ENCODE measurements at regions not wholly inside any gene's neighbourhood (a gene's known extent, or its start where the extent isn't known, plus 50 kb on each side); places are given as distances from the start of the nearest gene placed in this dataset.

- TF ChIP-seq POLR2A (IDR thresholded peaks at IDR 0.05) (no peak), CTCF (IDR thresholded peaks at IDR 0.05) (no peak), POLR2AphosphoS5 (IDR thresholded peaks at IDR 0.05) (no peak)
- Histone ChIP-seq H3K27ac (no peak overlapping the region), H3K9me3 (no peaks in the 10 kb centered on the region), H3K36me3 (no peaks in the 10 kb centered on the region), H3K27me3 (no peaks in the 10 kb centered on the region), H3K4me1 (no peaks in the 10 kb centered on the region), H3K4me3 (no peak overlapping the region)
- no peak for DNase-seq (ENCODE audit: low spot score in 2 of 2)
- intact Hi-C loops (cut with DNase I; ENCODE audit: low total_unique reads) = no loop called here
These were observed 851.0 kb downstream of the DIPK2A start for GRCh38 chr3:144822671-144823070.

GRCh38 chr3:144831955-144832716 lies 860.5 kb downstream of the DIPK2A start:
- Histone ChIP-seq H3K27me3 (no peaks in the 10 kb centered on the region), H3K4me1 (no peaks in the 10 kb centered on the region), H3K9me3 (peaks cover 5 to 22% of the 10 kb centered on the region in 2 donors), H3K4me3 (no peak overlapping the region), H3K27ac (no peak overlapping the region), H3K36me3 (no peaks in the 10 kb centered on the region)
- DNase-seq (ENCODE audit: low spot score in 2 of 2) = no peak
- TF ChIP-seq POLR2AphosphoS5 (IDR thresholded peaks at IDR 0.05) (no peak), POLR2A (IDR thresholded peaks at IDR 0.05) (no peak), CTCF (IDR thresholded peaks at IDR 0.05) (no peak)
- intact Hi-C loops (cut with DNase I; ENCODE audit: low total_unique reads) = no loop called here

GRCh38 chr3:144839991-144840390 lies 868.4 kb downstream of the DIPK2A start:
- Histone ChIP-seq H3K27ac (no peak overlapping the region), H3K4me1 (no peaks in the 10 kb centered on the region), H3K9me3 (peaks cover 6 to 26% of the 10 kb centered on the region in 2 donors), H3K4me3 (no peak overlapping the region), H3K27me3 (no peaks in the 10 kb centered on the region), H3K36me3 (no peaks in the 10 kb centered on the region)
- no peak for DNase-seq (ENCODE audit: low spot score in 2 of 2)
- TF ChIP-seq CTCF (IDR thresholded peaks at IDR 0.05) (no peak), POLR2AphosphoS5 (IDR thresholded peaks at IDR 0.05) (no peak), POLR2A (IDR thresholded peaks at IDR 0.05) (no peak)
- intact Hi-C loops (cut with DNase I; ENCODE audit: low total_unique reads) = no loop called here

- Histone ChIP-seq H3K36me3 (no peaks in the 10 kb centered on the region), H3K4me1 (no peaks in the 10 kb centered on the region), H3K27me3 (no peaks in the 10 kb centered on the region), H3K27ac (no peak overlapping the region), H3K4me3 (no peak overlapping the region), H3K9me3 (peaks cover 6 to 17% of the 10 kb centered on the region in 2 donors)
- DNase-seq (ENCODE audit: low spot score in 2 of 2) = no peak
- intact Hi-C loops (cut with DNase I; ENCODE audit: low total_unique reads) = no loop called here
- TF ChIP-seq CTCF (IDR thresholded peaks at IDR 0.05) = no peak
- no peak for TF ChIP-seq POLR2AphosphoS5 (IDR thresholded peaks at IDR 0.05)
- no peak for TF ChIP-seq POLR2A (IDR thresholded peaks at IDR 0.05)
These were observed 869.2 kb downstream of the DIPK2A start for GRCh38 chr3:144840866-144841265.

GRCh38 chr3:144843099-144843498 lies 871.5 kb downstream of the DIPK2A start:
- TF ChIP-seq POLR2A (IDR thresholded peaks at IDR 0.05) = no peak
- TF ChIP-seq POLR2AphosphoS5 (IDR thresholded peaks at IDR 0.05) = no peak
- no peak for TF ChIP-seq CTCF (IDR thresholded peaks at IDR 0.05)
- no peaks in the 10 kb centered on the region for H3K36me3 ChIP-seq
- intact Hi-C loops (cut with DNase I; ENCODE audit: low total_unique reads) = no loop called here
- no peaks in the 10 kb centered on the region for H3K4me1 ChIP-seq
- H3K27ac ChIP-seq = no peak overlapping the region
- no peaks in the 10 kb centered on the region for H3K27me3 ChIP-seq
- H3K4me3 ChIP-seq = no peak overlapping the region
- H3K9me3 ChIP-seq = peaks cover 6 to 9% of the 10 kb centered on the region in 2 donors
- DNase-seq (ENCODE audit: low spot score in 2 of 2) = no peak

Measured in breast epithelium (tissue), 4 donors.